ENCODE measurements at regions not wholly inside any gene's neighbourhood (a gene's known extent, or its start where the extent isn't known, plus 50 kb on each side); places are given as distances from the start of the nearest gene placed in this dataset.
"Not testable (repeated sequence)": the region's sequence is repeated elsewhere in the genome, so short reads cannot be mapped to it uniquely, and the experiment has no call there.

DNA sequence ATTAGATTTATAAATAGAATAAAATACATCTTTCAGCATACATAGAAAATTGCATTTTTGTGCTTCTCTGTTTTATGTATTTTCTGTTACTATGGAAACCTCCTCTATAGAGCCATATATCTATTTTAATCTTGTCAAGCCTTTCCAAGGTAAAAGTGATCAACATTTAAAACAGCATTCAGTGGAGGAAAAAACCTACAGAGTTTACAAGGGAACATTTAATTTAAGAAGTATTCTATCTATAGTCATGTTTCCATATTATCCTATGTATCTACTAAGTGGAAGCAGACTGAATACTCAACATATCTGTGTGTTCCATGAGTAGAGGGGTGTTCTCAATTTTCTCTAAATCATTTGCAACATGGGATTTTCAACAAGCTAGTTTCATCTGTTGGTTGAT lies 791.4 kb downstream of the CDH18 start:
- DNase-seq (no peak), ATAC-seq (no peak)
- intact Hi-C loops (cut with DNase I, micrococcal nuclease) = no loop called here

DNA sequence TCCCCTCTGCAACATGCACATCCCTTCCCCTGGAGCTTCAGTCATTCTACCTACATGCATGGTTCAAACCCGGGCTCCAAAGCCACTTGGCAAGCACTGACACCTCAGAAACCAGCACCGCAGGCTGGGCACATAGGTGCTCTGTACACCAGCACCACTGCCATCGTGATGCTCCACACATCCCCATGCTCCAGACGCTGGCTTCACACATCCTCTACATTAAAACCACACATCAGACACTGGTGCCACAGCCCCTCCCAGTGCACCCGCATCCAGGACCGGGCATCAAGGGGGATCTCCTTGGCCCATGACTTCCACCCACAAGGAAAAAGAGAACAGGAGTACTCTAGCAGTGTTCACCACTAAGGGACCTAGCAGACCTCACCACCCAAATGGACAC lies 787.7 kb downstream of the CDH18 start:
- intact Hi-C loops (cut with DNase I, micrococcal nuclease) = no loop called here
- ATAC-seq (no peak), DNase-seq (no peak)

DNA sequence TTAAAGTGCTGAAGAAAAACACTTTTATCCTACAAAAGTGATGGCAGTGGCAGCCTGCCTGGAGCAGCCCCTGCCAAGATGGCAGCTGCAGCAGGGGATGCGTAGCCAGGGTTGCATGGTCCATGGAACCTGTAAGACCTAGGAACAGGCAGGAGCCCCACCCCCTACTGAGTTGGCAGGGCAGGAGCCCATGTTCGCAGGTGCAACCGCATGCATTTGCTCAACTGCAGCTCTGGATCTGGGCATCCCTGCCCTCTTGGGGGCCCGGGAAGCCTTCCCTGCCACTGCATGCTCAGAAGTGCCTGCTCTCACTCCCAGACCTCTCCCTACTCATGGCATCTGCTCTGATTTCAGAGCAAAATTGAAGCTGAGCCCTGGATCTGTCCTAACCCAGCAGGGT lies 779.6 kb downstream of the CDH18 start:
- ATAC-seq (no peak), DNase-seq (no peak)
- intact Hi-C loops (cut with DNase I, micrococcal nuclease) = no loop called here

DNA sequence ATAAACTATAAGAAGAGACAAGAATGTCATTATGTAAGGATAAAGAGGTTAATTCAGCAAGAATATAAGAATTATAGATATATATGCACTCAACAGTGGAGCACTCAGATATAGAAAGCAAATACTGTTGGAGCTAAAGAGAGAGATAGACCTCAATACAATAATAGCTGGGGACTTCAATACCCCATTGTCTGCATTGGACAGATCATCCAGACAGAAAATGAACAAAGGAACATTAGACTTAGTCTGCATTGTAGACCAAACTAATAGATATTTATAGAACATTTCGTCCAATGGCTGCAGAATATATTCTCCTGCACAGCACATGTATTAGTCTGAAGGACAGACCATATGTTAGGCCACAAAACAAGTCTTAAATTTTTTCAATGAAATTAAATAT lies 777.1 kb downstream of the CDH18 start:
- no peak for DNase-seq

DNA sequence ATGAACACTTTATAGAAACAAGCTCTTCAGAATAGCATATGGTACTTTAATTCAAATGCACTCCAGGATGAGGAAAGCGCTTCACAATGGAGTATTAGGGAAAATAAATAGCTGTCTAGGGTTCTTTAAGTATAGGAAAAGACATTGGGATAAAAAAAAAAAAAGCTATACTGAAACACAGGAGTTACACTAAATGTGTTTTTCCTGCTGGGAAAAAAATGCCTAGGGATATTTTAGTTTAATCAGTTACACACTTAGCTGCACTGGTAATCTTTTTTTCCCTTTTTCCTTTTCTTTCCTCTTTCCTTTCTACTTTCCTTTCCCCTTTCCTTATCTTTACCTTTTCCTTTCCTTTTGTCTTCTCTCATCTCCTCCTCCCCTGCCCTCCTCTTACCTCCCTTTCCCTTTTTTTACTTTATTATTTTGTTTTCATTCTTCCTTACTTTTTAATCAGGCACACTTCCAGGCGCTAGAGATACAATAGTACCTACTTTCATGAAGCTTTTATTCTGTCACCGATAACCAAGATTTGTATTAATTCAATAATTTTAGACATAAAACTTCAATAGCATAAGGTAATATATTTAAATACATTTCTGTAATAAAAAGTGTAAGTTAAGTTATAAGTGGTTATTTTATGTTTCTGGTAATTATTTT lies 758.7 kb downstream of the CDH18 start:
- intact Hi-C loops (cut with DNase I, micrococcal nuclease) = no loop called here
- no peak for DNase-seq

More for the DNA sequence above, 777.1 kb downstream of the CDH18 start:
- no peak for ATAC-seq
- intact Hi-C loops (cut with DNase I, micrococcal nuclease) = no loop called here

DNA sequence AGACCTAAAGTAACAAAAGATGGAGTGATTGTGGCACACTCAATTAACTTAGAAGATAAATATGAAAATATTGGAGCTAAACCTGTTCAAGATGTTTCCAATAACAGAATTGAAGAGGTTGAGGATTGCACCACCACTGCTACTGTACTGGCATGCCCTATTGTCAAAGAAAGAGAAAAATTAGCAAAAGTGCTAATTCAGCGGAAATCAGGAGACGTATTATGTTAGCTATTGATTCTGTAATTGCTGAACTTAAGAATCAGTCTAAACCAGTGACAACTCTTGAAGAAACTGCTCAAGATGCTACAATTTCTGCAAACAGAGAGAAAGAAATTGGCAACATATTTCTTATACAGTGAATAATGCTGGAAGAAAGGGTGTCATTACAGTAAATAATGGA lies 754.4 kb downstream of the CDH18 start:
- ATAC-seq = no peak
- no peak for DNase-seq

More for the DNA sequence above, 758.7 kb downstream of the CDH18 start:
- no peak for ATAC-seq

DNA sequence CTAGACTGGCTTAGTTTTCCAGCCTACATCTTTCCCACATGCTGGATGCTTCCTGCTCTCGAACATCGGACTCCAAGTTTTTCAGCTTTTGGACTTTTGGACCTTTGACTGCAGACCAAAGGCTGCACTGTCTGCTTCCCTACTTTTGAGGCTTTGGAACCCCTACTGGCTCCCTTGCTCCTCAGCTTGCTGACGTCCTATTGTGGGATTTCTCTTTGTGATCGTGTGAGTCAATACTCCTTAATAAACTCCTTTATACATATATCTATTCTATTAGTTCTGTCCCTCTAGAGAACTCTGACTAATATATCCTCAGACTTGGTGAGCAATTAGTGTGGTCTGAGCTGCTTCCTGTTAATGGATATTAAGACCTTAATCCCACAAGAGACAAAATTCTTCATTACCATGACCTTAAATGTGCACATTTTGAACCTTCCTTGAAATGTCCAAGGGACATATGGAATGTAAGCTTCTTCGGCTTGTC lies 752.9 kb downstream of the CDH18 start:
- DNase-seq (no peak), ATAC-seq (no peak)

More for the DNA sequence above, 754.4 kb downstream of the CDH18 start:
- intact Hi-C loops (cut with DNase I, micrococcal nuclease) = no loop called here

DNA sequence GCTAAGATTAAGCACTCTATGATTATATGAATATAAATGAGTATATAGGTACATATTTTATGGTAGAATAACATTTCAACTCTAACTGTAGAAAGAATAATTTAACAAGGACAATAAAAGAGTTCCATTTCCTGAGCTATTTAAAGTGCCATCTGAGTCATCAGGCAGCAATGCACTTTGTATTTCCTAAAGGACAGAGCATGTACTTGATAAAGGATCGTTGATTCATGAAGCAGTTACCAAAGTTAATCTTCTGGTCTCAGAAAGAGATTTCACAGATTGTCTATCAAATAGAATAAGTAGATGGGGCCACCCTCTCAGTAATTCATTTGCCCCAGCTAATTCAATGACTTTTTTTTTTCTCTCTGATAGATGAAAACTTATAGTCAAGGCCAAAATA lies 747.8 kb downstream of the CDH18 start:
- no peak for DNase-seq
- no peak for ATAC-seq
- intact Hi-C loops (cut with DNase I, micrococcal nuclease) = no loop called here

More for the DNA sequence above, 752.9 kb downstream of the CDH18 start:
- intact Hi-C loops (cut with DNase I, micrococcal nuclease) = no loop called here

DNA sequence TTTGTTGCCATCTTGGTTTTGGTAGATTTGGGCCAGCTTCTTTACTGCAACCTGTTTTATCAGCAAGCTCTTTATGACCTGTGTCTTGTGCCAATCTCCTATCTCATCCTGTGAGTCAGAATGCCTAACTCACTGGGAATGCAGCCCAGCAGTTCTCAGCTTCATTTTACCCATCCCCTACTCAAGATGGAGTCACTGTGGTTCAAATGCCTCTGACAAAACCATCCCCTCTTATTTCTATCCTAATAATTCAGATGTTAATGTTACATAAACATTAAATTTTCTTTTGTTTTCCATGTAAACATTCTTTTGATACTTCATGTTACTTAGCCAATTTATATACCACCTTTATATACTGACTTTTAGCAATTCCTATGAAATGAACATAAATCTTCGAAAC lies 746.3 kb downstream of the CDH18 start:
- no peak for ATAC-seq
- no peak for DNase-seq
- intact Hi-C loops (cut with DNase I, micrococcal nuclease) = no loop called here

DNA sequence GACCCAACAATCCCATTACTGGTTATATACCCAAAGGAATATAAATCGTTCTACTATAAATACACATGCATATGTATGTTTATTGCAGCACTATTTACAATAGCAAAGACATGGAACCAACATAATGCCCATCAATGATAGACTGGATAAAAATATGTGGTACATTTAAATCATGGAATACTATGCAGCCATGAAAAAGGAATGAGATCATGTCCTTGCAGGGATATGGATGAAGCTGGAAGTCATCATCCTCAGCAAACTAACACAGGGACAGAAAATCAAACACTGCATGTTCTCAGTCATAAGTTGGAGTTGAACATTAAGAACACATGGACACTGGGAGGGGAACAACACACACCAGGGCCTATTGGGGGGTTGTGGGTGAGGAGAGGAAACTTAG lies 741.8 kb downstream of the CDH18 start:
- ATAC-seq; DNase-seq; intact Hi-C loops (cut with DNase I, micrococcal nuclease): not testable (repeated sequence)

DNA sequence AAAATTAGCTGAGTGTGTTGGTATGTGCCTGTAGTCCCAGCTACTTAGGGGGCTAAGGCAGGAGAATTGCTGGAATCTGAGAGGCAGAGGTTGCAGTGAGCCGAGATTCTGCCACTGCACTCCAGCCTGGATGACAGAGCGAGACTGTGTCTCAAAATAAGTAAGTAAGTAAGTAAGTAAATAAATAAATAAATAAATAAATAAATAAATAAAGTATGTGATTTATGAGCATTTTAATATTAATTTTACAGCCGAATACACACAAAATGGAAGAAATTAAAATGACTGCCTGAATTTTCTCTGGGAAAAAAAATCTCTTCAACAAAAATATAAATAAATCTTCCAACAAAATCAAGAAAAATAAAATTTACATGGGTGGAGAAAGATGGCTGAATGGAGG lies 740.7 kb downstream of the CDH18 start:
- intact Hi-C loops (cut with DNase I, micrococcal nuclease) = no loop called here
- no peak for DNase-seq
- no peak for ATAC-seq

DNA sequence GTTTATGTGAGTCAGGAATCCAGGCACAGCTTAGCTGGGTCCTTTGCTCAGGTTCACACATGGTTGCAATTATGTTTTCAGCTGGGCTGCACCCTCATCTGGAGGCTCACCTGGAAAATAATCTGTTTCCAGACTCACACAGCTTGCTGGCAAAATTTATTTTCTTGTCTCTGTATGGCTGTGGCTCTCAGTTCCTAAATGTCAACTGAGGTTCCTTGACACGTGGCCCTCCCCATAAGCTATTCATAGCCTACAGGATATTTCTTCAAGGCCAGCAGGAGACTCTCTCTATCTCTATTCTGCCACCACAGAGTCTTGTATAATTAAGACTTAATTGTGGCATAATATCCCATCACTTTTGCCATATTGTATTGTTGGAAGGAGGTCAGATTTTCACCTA lies 732.0 kb downstream of the CDH18 start:
- ATAC-seq (no peak), DNase-seq (no peak)
- intact Hi-C loops (cut with DNase I, micrococcal nuclease) = no loop called here

DNA sequence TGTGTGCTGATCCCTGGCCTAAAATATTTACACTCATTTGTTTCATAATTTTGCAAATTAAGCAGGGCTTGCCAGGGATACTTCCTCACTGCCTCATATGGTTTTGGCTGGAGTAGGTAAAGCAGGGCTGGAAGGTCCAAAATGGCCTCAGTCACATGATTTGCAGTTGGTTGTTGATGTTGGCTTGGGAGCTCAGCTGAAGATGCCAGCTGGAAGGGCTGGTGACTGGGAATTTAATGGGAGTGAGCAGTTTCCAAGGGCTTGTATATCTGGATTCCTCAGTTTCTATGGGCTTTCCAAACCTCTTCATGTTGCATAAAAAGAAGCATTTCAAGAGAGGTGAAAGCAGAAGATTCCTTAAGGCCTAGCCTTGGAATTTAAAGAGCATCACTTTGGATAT lies 729.3 kb downstream of the CDH18 start:
- intact Hi-C loops (cut with DNase I, micrococcal nuclease) = no loop called here
- ATAC-seq (no peak), DNase-seq (no peak)

DNA sequence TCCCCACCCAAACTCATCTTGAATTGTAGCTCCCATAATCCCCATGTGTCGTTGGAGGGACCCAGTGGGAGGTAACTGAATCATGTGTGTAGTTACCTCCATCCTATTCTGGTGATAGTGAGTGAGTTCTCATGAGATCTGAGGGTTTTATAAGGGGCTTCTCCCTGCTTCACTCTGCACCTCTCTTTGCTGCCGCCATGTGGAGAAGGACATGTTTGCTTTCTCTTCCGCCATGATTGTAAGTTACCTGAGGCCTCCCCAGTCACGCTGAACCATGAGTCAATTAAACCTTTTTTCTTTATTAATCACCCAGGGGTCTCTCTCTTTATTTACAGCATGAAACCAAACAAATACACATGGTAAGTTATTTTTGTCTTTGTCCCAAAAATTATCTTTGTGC lies 726.1 kb downstream of the CDH18 start:
- DNase-seq = no peak
- intact Hi-C loops (cut with DNase I, micrococcal nuclease) = no loop called here
- no peak for ATAC-seq

DNA sequence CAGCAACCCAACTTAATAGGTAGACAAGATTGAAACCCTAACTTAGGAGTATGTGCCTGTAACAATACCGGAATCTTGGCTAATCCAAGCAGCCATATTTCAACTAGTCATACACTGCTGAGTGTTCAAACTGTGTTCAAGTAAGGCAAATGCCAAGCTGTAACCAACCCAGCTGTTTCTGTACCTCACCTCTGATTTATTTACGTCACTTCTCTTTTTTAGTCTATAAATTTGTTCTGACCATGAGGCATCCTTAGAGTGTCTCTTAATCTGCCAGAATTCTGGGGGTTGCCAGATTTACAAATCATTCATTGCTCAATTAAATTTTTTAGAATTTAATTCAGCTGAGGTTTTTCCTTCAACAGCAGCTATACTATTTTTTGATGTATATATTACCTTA lies 723.2 kb downstream of the CDH18 start:
- DNase-seq = no peak
- intact Hi-C loops (cut with DNase I, micrococcal nuclease) = no loop called here
- no peak for ATAC-seq

DNA sequence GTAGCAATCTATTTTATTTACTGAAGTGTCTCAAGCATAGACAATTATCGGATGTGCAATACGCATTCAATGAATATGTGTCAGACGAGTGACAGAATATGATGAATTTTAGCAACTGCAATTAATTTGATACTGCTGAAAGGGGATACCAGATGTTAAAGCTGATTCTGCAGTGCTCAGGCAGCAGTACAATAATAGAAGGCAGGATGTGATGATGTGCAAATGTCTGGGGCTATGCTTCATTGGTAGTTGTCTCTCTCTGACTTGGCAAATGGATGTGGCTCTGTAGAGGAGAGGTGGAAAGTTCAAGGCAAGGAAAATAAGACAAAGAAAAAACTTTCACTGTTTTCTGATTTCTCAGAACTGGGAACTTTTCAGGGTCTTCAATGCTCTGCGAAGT lies 721.2 kb downstream of the CDH18 start:
- intact Hi-C loops (cut with DNase I, micrococcal nuclease) = no loop called here
- DNase-seq (no peak), ATAC-seq (no peak)

DNA sequence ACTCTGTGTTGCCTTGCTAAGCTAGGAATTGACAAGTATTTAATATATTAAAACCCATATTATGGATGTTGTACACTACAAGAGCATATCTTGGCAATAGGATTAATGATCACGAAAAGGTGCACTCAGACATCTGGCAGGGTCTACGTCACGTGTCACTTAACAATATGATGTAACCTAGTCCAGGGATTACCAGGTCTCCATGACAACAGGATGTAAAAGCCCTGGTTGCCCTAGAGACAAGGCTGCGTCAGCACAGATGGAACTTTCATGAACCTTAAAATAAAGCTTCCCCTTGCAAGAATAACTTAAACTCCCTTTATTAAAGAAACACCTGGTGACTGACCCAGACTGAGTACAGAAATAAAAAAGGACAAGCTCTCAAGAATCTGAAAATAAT lies 717.8 kb downstream of the CDH18 start:
- intact Hi-C loops (cut with DNase I, micrococcal nuclease) = no loop called here

DNA sequence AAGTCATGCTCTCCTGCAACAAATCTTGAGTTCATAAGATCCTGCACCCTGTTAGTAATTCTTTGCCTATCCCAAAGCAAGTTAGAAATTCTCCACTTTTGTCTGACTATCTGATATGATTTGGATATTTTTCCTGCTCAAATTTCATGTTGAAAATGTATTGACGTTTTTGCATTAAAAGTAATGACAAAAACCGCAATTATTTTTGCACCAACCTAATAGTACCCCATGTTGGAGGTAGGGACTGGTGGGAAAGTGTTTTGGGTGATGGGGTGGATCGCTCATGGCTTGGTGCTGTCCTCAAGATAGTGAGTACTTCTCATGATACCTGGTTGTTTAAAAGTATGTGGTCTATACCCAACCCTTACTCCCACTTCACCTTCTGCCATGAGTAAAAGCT lies 713.4 kb downstream of the CDH18 start:
- DNase-seq = no peak
- intact Hi-C loops (cut with DNase I, micrococcal nuclease) = no loop called here
- no peak for ATAC-seq

More for the DNA sequence above, 717.8 kb downstream of the CDH18 start:
- no peak for ATAC-seq
- no peak for DNase-seq

DNA sequence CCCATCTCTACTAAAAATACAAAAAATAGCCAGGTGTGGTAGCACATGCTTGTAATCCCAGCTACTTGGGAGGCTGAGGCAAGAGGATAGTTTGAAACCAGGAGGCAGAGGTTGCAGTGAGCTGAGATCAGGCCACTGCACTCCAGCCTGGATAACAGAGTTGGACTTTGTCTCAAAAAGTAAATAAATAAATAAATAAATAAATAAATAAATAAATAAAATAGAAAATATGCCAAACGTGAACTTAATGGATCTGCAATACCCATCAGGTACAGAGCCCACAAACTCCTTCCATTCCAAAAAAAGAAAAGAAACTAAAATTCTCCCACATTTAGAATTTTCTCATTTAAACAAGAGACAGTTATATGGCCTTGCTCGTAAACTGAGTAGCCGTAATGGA lies 702.7 kb downstream of the CDH18 start:
- intact Hi-C loops (cut with DNase I, micrococcal nuclease) = no loop called here
- ATAC-seq (no peak), DNase-seq (no peak)

DNA sequence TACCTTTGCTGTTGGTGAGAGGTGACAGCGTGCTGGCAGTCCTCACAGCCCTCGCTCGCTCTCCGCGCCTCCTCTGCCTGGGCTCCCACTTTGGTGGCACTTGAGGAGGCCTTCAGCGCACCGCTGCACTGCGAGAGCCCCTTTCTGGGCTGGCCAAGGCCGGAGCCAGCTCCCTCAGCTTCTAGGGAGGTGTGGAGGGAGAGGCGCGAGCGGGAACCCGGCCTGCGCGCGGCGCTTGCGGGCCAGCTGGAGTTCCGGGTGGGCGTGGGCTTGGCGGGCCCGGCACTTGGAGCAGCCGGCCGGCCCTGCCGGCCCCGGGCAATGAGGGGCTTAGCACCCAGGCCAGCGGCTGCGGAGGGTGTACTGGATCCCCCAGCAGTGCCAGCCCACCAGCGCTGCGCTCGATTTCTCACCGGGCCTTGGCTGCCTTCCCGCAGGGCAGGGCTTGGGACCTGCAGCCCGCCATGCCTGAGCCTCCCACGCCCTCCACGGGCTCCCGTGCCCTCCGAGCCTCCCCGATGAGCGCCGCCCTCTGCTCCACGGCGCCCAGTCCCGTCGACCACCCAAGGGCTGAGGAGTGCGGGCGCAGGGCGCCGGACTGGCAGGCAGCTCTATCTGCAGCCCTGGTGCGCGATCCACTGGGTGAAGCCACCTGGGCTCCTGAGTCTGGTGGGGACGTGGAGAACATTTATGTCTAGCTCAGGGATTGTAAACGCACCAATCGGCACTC lies 700.3 kb downstream of the CDH18 start:
- intact Hi-C loops (cut with DNase I, micrococcal nuclease); ATAC-seq: not testable (repeated sequence)

DNA sequence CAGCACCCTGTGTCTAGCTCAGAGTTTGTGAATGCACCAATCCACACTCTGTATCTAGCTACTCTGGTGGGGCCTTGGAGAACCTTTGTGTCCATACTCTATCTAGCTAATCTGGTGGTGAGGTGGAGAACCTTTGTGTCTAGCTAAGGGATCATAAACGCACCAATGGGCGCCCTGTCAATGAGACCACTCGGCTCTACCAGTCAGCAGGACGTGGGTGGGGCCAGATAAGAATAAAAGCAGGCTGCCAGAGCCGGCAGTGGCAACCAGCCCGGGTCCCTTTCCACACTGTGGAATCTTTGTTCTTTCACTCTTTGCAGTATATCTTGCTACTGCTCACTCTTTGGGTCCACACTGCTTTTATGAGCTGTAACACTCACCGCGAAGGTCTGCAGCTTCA lies 699.7 kb downstream of the CDH18 start:
- intact Hi-C loops (cut with DNase I, micrococcal nuclease); ATAC-seq; DNase-seq: not testable (repeated sequence)

More for the DNA sequence above, 700.3 kb downstream of the CDH18 start:
- DNase-seq = not testable (repeated sequence)

Data from left colon (tissue), 2 donors.